HepG2 (cell line): ENCODE measurements at regions not wholly inside any gene's neighbourhood (a gene's known extent, or its start where the extent isn't known, plus 50 kb on each side); places are given as distances from the start of the nearest gene placed in this dataset.

Experiments
- CEBPB ChIP-seq: IDR thresholded peaks from 2 replicates; pipeline ENCODE4 v1.6.1; 2011; ENCODE audit warnings: low read depth, low read length, improper control_type of control experiment, borderline replicate concordance
- ELF3 ChIP-seq: IDR thresholded peaks from 2 replicates; pipeline ENCODE4 v1.6.1; 2016; ENCODE audit warnings: missing genetic modification reagents, missing compliant biosample characterization
- FOXA3 ChIP-seq: IDR thresholded peaks from 2 replicates; pipeline ENCODE4 v1.6.1; 2016; ENCODE audit warnings: missing genetic modification reagents, missing compliant biosample characterization
- FOXK1 ChIP-seq: sonication (generic); formaldehyde crosslinking; IDR thresholded peaks from 2 replicates; pipeline ENCODE4 v1.4.0; 2020; ENCODE audit warnings: low read depth, missing genetic modification reagents, borderline replicate concordance
- GABPB1 ChIP-seq: IDR thresholded peaks from 2 replicates; pipeline ENCODE4 v1.6.1; 2016; ENCODE audit warnings: mild to moderate bottlenecking, missing genetic modification reagents, moderate library complexity, missing compliant biosample characterization
- GATA4 ChIP-seq: sonication (generic); IDR thresholded peaks from 2 replicates; pipeline ENCODE4 v1.6.1; 2016; ENCODE audit warnings: antibody characterized with exemption, low read depth, borderline replicate concordance
- HMG20A ChIP-seq: IDR thresholded peaks from 2 replicates; pipeline ENCODE4 v1.6.1; 2016; ENCODE audit warnings: borderline replicate concordance
- KDM5A ChIP-seq: fragments of 200-600 bp; sonication (generic); IDR thresholded peaks from 2 replicates; pipeline ENCODE4 v1.7.0; 2018; ENCODE audit warnings: antibody characterized with exemption, mild to moderate bottlenecking, low read length, borderline replicate concordance
- KLF16 ChIP-seq, 2 experiments: sonication (generic) in 1 of 2; formaldehyde crosslinking in 1 of 2; IDR thresholded peaks; 2 replicates each; pipeline versions ENCODE4 v1.6.1 to v1.8.0; 2016 to 2023; ENCODE audit warnings: missing genetic modification reagents in 2 of 2, missing compliant biosample characterization in 1 of 2
- RARA ChIP-seq: IDR thresholded peaks from 2 replicates; pipeline ENCODE4 v1.6.1; 2016; ENCODE audit warnings: missing genetic modification reagents, missing compliant biosample characterization
- ZBTB33 ChIP-seq: sonication (generic); formaldehyde crosslinking; IDR thresholded peaks from 2 replicates; pipeline ENCODE4 v1.4.0; 2020; ENCODE audit warnings: missing genetic modification reagents
- ZFP36 ChIP-seq: fragments of 150-350 bp; IDR thresholded peaks from 2 replicates; pipeline ENCODE4 v1.6.1; 2018; ENCODE audit warnings: borderline replicate concordance, low read length, low read depth; ENCODE audit not compliant: partially characterized antibody
- ZGPAT ChIP-seq: IDR thresholded peaks from 2 replicates; pipeline ENCODE4 v1.6.1; 2016; ENCODE audit warnings: mild to moderate bottlenecking
- ZNF205 ChIP-seq: IDR thresholded peaks from 2 replicates; pipeline ENCODE4 v1.6.1; 2018; ENCODE audit warnings: missing biosample characterization, missing genetic modification reagents
- ZNF230 ChIP-seq: sonication (generic); formaldehyde crosslinking; IDR thresholded peaks from 2 replicates; pipeline ENCODE4 v1.4.0; 2020; ENCODE audit warnings: mild to moderate bottlenecking, missing genetic modification reagents
- ZNF574 ChIP-seq: sonication (generic); formaldehyde crosslinking; IDR thresholded peaks from 2 replicates; pipeline ENCODE4 v1.4.0; 2020; ENCODE audit warnings: missing genetic modification reagents
- ZNF709 ChIP-seq: sonication (generic); formaldehyde crosslinking; IDR thresholded peaks from 2 replicates; pipeline ENCODE4 v1.5.0; 2020; ENCODE audit warnings: mild to moderate bottlenecking, missing genetic modification reagents
- ZNF737 ChIP-seq: sonication (generic); formaldehyde crosslinking; IDR thresholded peaks from 2 replicates; pipeline ENCODE4 v1.5.0; 2020; ENCODE audit warnings: missing genetic modification reagents, mild to moderate bottlenecking, borderline replicate concordance
- ZNF790 ChIP-seq: sonication (generic); formaldehyde crosslinking; IDR thresholded peaks from 2 replicates; pipeline ENCODE4 v1.8.0; 2022; ENCODE audit warnings: missing genetic modification reagents, mild to moderate bottlenecking, borderline replicate concordance
- TF ChIP-seq, protein P1 (sequence below): IDR thresholded peaks from 2 replicates; pipeline ENCODE4 v1.6.1; 2016; ENCODE audit warnings: missing compliant biosample characterization, missing genetic modification reagents, borderline replicate concordance
- TF ChIP-seq, protein P2 (sequence below): sonication (generic); formaldehyde crosslinking; IDR thresholded peaks from 2 replicates; pipeline ENCODE4 v1.9.0; 2021; ENCODE audit warnings: missing genetic modification reagents, borderline replicate concordance

DNA sequence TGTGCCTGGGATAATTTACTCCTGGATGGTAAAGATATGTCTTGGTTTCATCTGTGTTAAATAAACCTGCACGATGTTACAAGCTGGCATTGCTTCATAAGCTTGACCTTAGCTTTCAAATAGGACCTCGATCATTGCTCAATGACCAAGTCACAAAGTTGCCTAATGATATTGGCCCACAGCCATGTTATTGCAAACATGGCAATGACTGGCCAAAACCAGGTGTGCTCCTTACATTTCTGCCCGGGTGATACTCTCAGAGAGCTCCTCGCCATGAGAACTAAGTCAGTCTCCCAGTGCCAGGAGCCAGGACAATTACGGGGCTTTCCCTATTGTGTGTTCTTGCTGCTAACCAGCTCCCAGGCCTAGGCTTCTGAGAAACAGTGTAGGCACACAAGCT, 72.5 kb upstream of the CYP1B1 start (continued):
- TF ChIP-seq, protein P1, sequence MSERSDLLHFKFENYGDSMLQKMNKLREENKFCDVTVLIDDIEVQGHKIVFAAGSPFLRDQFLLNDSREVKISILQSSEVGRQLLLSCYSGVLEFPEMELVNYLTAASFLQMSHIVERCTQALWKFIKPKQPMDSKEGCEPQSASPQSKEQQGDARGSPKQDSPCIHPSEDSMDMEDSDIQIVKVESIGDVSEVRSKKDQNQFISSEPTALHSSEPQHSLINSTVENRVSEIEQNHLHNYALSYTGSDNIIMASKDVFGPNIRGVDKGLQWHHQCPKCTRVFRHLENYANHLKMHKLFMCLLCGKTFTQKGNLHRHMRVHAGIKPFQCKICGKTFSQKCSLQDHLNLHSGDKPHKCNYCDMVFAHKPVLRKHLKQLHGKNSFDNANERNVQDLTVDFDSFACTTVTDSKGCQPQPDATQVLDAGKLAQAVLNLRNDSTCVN: no peak
- TF ChIP-seq KLF16 (CRISPR knock-in tag; IDR thresholded peaks at IDR 0.05) (peak in 1 of 2 experiments; percentile 35; a peak in 1 of 4 replicates), HMG20A (CRISPR knock-in tag) (peak; percentile 79), ZNF230 (CRISPR knock-in tag) (no peak), ZBTB33 (peak; percentile 60; the same call in 1 of the 2 replicates), ZNF574 (CRISPR knock-in tag) (peak; percentile 36; the same call in 1 of the 2 replicates), CEBPB (peak; percentile 100), RARA (CRISPR knock-in tag) (peak; percentile 61; the same call in 1 of the 2 replicates), ZFP36 (no peak), ELF3 (0 out of 2 replicates have a peak, but pooled peaks have one; percentile 18), ZGPAT (peak; percentile 20; the same call in 1 of the 2 replicates), ZNF737 (CRISPR knock-in tag) (no peak), FOXK1 (CRISPR knock-in tag) (peak; percentile 68; the same call in 1 of the 2 replicates), ZNF790 (no peak), KDM5A (no peak), GATA4 (no peak), GABPB1 (CRISPR knock-in tag) (peak; percentile 23; the same call in 1 of the 2 replicates), ZNF205 (CRISPR knock-in tag) (no peak), FOXA3 (peak; percentile 82), ZNF709 (CRISPR knock-in tag) (0 out of 2 replicates have a peak, but pooled peaks have one; percentile 54)
- TF ChIP-seq, protein P2, sequence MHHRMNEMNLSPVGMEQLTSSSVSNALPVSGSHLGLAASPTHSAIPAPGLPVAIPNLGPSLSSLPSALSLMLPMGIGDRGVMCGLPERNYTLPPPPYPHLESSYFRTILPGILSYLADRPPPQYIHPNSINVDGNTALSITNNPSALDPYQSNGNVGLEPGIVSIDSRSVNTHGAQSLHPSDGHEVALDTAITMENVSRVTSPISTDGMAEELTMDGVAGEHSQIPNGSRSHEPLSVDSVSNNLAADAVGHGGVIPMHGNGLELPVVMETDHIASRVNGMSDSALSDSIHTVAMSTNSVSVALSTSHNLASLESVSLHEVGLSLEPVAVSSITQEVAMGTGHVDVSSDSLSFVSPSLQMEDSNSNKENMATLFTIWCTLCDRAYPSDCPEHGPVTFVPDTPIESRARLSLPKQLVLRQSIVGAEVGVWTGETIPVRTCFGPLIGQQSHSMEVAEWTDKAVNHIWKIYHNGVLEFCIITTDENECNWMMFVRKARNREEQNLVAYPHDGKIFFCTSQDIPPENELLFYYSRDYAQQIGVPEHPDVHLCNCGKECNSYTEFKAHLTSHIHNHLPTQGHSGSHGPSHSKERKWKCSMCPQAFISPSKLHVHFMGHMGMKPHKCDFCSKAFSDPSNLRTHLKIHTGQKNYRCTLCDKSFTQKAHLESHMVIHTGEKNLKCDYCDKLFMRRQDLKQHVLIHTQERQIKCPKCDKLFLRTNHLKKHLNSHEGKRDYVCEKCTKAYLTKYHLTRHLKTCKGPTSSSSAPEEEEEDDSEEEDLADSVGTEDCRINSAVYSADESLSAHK (CRISPR knock-in tag): no peak
